CD4-positive, alpha-beta T cell treated with Interleukin-15 for 4 hours (primary cell): ENCODE measurements at regions not wholly inside any gene's neighbourhood (a gene's known extent, or its start where the extent isn't known, plus 50 kb on each side); places are given as distances from the start of the nearest gene placed in this dataset.

Experiments
- DNase-seq: peaks from one replicate; pipeline ENCODE4 v3.0.0-alpha.2; 2020; ENCODE audit warnings: low spot score

DNA sequence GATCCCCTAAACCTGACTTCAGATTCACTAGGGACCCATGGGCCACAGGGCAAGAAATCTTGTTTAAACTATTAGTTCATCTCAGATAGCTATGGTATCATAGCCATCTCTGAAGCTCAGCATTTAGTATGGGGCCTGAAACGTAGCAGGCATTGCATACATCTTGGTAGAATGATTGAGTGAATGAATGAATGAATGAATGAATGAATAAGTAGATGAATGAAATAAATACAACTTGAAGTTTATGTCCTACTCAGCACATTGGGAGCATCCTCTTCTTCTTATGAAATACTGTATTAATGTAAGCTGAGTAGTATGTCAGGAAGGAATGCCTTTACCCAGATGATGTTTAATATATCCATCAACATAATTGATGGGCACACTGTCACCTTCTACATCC, 175.4 kb upstream of the EEA1 start:
- DNase-seq, result no peak

DNA sequence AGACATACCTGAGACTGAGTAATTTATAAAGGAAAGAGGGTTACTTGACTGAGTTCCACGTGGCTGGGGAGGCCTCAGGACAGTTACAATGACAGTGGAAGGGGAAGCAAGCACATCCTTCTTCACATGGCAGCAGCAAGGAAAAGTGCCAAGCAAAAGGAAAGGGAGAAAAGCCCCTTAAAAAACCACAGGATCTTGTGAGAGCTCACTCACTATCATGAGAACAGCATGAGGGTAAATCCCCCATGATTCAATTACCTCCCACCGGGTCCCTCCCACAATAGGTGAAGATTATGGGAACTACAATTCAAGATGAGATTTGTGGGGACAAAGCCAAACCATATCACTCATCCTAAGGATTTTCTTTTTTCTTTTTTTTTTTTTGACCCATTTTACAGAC, 177.8 kb upstream of the EEA1 start:
- DNase-seq, result no peak

DNA sequence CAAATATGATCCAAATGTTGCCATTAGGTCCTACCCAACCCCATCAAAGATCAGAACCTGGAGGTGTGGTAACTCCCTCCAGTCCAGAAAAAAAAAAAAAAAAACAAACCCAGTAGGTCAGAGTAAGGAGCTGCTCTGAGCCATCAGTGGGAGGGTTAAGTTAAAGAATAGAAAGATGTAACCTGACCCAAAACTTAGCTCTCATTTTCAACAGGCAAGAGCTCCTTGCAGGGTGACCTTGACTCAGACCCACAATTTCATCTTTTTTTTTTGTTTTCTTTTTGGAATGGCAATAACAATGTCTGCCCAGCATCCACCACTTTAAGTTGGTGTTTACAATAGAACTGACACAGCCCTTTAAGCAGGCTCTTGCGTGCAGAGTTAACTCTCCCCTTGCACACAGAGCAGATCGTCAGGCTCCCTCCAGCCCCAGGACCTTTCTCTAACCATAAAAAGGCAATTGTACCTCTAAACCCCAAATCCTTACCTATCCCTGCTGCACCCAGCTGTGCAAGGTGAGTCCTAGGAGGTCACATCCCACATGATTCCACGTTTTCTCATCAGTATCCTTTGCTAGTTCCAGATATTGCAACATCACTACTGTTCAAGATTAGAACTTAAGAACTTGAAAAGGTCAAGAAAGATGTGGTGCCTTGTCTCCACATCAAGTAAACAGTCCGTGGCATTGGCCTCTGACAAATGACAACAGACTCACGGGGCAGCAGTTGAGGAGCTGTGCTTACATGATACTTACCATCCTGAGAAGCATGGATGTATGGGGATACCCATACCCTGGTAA, 178.6 kb upstream of the EEA1 start:
- DNase-seq, result no peak

DNA sequence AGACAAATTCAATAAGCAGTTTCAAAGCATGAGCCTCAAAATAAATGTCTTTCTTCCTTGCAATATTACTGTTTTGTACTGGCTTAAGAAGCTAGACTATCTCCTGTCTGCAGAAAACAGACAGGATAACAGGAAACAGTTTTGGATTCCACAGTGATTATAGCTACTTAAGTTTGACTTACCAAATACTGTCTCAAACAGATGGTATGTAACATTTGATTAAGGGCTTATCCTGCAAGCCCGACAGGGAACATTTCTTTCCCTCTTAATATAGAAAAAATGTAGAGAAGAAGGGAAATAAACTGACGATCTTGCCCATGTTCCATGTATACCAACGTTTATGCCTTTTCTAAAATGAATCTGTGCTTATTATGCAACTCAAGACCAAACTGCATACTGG, 179.9 kb upstream of the EEA1 start:
- DNase-seq, result no peak

DNA sequence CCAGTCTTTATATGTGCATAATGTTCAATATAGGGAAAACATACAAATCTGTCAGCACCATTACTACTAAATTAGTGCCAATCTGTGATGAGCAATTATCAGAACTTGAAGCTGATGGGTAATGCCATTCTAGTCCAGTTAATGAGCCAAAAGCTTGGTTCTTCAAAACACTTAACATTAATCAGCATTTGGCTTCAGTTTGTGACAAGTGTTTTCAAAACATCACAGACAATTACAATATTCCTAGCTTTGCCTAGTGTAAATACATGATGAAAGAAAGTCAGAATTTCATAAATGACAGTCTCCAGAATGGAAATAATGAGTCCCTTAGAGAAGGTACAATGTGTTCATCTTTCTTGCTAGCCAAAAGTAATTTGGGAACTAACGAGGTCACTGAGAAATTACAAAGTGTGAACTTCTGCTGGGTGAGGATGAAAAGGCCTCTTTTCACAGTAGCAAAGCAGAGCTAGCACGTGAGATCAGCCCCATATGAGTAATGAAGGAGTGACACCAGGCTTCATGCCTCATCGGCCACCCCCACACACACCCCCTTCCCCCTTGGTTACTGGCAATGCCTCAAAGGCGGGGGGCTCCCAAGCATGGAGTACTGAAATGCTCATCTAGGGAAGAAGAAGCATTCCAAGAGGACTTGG, 180.6 kb upstream of the EEA1 start:
- no peak for DNase-seq

DNA sequence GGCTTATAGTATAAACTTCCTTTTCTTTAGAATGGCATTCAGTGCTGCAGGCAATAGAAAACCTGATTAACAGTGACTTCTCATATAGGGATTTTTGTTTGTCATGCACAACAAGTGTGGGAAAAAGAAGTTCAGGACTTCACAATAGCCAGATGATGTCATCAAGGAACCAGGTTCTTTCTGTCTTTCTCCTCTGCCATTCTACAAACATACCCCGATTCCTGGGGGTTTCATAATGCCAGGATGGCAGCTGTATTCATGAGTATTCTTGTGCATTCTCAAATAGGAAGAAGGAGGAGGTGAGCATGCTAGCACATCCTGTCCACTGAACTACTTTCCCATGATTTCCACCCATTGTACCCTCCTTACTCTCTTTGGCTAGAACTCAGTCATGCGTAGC, 182.7 kb upstream of the EEA1 start:
- no peak for DNase-seq

DNA sequence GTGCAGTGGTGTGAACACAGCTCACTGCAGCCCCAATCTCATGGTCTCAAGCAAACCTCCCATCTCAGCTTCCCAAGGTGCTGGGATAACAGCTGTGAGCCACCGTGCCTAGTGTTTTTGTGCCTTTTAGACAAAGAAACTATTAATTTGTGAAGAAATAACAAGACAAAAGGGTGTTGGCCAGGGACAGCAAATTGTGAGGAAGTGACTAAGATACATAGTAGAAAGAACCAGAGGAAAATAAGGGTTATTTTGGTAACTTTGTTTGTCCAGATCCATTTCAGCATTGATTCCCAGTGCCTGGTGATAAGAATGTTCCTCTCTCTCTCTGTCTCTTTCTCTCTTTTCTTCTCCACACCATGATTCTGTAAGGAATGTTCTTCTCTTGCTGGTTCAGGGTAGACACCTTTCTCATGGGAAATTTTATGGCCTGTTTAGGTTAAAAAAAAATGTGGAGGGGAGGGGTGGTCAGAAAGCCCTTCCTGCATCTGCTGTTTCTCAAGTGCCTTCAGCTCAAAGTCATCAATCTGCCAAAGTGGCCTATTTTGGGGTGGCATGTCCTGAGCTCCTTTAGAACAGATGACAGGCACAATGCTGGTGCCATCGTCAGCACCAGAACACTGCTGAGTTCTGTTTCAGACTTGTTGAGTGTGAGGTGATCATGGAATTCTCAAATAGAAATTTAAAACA, 184.4 kb upstream of the EEA1 start:
- no peak for DNase-seq

DNA sequence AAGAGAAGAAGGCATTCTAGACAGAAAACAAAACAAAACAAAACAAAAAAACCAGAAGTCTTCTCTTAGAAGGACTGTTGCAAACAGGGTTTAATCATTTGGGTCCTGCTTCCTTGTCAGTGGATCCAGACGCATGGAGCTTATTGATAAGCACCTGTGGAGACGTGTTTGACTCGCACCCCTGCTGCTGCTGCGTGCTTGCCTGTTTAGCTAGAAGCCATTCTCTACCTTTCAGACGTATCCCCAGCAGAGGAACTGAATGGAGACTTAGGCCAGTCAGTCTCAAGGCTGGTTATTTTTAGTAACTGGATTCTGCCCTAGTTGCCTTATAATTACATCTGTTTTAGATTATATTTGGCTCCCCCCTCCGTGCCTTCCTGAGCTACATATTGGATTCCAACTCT, 186.1 kb upstream of the EEA1 start:
- DNase-seq, result no peak

DNA sequence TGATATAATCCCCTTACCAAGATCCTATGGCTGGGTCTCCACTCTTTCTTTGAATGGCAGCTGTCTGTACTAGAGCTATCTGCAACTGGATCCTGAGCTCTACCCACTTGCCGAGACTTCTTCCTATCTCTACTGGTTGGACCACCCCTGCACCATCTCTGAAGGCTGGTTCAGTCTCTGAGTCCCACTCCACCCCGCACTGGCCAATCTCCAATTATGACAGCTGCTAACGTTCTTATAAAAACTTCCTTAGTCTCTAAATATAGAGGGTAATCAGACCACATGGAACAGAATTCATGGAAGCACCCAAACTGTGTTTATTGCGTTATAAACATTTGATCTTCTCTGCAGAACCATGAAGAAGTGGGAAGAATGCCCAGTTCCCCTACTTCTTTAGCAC, 186.6 kb upstream of the EEA1 start:
- DNase-seq, result no peak

DNA sequence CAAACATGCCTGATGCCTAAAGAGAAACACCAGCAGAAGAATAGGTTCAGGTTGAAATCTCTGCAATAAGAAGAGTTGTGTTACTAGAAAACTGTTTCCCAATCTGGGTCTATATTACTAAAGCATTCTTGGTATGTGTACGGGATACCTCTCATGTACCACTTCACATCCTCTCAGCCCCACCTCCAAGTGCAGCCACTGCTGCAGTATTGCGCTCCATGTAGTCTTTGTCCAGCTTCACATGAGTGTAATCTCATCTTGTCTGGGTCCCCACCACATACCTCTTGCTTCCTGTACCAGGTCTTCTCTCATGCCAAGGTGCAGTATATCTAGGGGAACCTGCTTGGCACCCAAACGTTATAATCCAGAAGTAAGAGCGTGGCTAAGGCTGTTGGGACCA, 187.5 kb upstream of the EEA1 start:
- no peak for DNase-seq

DNA sequence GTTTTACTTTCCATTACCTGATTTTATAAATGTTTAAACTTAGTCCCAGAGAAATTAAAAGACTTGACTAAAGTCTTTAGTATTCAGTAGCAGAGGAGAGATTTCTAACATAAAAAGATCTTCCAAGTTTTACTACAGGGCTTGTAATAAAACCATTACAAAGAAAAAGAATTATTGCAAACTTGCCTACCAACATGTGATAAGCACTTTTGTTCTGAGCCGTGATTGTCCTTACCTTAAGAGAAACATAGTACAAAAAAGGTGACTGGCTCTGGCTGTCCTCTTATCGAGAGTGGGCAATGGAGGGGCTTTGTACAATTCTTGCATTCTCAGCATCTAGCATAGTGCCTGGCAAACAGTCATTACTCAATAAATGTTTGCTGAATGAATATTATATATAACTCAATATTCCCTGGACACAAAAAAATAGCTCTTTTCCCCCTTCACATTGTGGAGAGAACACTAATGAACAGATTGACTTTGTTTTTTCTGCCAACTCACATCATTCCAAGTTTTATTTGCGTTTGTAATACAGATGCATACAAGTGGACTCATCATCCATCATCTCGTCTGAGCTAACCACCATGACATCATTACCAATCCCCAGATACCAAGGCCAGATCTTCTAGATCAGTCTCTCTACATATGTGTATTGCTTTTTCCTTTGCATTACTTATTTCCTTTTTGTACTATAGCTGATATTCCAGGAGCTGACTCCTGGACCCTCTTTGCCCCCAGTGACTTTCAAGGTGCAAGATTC, 192.8 kb upstream of the EEA1 start:
- no peak for DNase-seq

DNA sequence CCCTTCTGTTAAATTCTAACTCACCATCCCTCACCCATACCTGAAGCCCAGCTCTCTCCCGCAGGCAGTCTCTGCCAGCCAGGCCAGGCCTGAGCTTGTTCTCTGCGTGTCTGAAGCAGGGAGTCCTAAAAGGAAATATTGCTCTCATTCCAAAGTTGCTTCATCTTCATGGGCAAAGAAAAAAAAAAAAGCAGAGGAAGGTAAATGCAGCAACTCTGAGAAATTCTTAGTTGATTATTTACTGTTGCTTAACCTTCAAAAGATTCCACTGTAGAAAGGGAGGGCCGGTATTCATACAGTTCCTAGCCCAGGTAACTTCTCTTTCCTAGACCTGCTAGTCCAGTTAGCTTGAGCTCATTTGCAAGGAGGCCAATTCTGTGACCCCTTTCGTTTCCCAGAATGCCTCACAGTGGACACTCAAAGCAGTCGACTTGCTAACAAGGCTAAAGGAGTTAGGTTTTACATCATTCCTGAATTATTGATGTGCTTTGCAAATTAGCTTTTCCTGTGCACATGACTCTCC, 193.5 kb upstream of the EEA1 start:
- DNase-seq, result no peak

DNA sequence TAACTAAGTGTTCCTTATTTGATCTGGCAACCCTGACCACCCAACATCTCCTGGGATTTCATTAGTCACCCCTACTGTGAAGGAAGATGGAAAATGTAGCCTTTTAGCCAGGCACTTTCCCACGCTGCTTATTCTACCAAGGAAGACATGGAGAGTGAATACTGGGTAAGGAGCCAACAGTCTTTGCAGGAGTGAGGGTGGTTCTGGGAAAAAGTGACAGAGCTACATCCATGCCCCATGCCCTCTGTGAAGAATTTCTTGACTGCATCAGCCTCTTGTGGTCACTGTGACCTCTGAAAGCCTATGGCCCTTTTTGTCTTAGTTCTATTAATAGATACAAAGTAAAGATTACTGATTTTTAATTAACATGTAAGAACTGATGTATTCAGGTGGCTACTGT, 196.0 kb upstream of the EEA1 start:
- DNase-seq, result no peak

DNA sequence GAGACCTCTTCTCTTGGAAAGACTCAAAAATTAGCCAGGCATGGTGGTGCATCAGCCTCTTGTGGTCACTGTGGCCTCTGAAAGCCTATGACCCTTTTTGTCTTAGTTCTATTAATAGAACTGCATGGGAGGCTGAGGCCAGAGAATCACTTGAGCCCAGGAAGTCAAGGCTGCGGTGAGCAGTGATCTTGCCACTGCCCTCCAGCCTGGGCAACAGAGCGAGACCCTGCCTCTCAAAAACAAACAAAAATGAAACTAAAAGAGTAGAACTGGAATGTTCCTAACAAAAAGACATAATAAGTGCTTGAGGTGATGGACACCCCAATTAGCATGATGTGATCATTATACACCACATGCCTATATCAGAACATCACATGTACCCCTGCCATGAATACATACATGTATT, 197.0 kb upstream of the EEA1 start:
- no peak for DNase-seq

DNA sequence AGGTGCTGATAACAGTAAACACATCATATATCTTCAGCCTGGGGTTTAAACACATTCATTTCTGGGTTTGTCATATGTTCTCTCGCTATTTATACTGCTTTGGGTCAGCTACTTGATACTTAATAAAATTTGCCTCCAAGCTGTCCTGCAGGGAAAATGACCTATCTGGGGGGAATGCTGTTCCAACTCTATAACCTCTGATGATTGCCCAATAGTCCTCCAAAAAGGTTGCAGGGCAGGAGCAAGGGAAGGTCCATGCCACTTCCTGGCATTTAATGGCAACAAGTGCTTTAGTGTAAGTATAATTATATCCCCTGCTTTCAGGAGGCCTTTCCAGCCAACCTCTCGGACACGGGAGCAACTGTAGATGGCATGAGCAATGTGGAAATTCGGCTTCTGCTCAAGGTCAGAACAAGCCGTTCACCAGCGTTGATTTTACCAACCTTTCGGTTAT, 198.0 kb upstream of the EEA1 start:
- DNase-seq, result no peak

DNA sequence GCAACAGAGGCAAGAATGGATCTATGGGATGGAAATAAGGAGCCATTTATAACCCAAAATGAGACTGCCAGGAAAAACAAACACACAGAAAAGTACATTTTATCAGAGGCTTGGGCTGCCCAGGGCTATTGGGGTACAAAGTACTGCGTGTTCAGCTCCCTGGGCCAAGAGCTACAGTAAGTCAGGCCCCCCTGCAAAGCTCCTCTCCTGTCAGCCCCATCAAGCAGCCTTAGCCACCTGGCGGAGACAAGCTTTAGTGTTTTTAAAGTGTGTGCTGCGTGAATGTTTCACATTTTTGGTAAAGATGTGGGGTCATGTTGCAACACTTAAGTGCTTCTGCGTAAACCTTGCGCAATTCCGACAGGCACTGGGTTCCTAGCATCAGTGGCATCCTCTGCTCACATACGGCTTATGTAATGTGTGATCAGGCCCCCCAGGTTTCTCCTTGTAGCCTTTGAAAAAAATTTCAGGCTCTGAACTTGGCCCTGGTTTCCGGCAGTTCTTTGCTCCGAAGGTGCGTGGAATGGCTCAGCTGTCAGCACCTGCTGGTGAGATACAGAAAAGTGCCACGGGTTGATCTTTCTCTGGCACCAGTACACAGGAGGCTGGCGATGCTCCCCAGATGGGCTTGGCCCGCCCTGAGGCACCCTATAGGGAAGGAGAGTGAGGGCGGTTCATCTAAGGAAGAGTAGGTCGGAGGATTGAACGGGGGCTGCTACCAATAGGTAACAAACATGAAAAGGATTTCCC, 198.7 kb upstream of the EEA1 start:
- DNase-seq, result no peak

DNA sequence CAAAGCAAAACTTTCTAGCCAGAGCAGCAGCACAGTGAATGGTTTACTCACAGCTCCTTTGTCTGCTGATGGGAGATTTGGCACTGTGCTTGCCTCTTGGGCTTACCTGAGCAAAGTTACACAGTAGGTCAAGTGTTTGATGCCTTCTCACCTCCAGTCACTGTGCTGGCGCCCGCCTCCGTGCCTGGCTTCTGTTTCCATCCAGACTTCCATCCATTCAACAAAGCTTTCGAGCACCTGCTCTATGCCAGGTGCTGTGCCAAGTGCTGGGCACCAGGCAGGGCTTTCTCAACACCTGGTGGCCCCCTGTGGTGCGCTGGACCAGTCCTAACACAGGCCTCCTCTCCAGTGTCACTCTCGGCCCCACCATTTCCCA, 199.2 kb upstream of the EEA1 start:
- no peak for DNase-seq

DNA sequence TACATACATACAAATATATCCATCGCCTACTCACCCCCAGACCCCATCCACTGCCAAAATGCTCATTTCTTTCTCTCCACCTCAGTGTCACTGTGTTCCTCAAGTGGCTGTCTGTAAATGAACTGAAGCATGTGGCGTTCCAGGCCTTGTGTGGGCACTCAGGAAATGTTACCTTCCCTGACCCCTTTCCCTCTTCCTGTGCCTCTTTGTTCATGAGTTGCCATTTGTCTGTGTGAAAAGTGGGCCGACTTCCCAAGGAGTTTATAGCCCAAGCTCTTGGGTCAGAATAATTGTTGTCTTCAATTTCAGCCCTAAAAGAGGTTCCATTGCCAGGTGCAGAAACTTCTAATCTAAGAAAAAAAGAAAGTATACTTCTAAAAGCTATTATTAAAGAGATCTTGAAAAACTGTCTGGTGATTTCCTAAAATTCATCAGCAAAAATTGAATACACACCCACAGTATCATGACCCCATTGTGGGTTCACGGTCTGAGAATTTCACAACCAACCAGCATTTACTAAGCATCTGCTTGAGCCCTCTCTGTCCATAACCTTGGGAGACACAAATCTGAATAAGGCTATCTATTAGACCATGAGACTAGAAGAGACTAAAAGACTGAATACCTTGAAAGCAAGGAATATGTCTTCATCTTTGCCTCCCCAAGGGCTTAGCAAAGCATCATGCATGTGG, 201.4 kb upstream of the EEA1 start:
- DNase-seq, result no peak

DNA sequence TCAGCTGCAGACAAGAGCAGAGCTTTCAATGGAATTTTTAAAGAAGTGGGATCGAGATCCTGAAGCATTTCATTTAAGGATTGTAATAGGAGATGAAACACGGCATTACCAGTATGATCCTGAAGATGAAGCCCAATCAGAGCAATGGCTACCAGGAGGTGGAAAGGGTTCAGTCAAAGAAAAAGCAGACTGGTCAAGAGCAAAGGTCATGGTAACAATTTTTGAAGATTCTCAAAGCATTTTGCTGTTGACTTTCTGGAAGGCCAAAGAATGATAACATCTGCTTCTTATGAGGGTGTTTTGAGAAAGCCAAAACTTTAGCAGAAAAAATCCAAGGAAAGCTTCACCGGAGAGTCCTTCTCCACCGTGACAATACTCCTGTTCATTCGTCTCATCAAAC, 204.3 kb upstream of the EEA1 start:
- DNase-seq, result no peak

DNA sequence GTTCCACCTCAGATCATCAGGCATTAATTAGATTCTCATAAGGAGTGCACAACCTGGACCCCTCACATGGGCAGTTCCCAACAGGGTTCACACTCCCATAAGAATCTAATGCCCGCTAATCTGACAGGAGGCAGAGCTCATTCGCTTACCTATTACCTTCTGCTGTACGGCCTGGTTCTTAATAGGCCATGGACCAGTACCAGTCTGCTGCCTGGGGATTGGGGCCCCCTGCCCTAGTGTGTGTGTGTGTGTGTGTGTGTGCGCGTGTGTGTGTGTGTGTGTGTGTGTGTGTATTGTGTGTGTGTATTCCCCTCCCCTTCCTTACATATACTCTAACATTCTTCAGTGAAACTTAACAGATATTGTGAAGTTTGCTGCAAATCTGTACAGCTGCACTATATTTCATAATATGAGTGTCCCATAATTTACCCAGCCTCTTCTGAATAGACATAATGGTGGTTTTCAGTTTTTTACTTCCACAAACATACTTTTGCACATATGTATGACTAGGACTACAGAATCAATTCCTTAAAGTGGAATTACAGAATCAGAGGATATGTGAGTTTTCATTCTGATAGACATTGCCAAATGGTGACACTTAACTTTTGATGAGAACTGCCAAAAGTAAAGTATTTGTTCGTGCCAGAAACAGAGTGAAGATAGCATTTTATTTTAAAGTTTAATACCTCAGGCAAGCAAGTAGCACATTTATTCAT, 205.2 kb upstream of the EEA1 start:
- no peak for DNase-seq
